Esophagus muscularis mucosa (tissue), 3 donors: ENCODE measurements at regions not wholly inside any gene's neighbourhood (a gene's known extent, or its start where the extent isn't known, plus 50 kb on each side); places are given as distances from the start of the nearest gene placed in this dataset.

ENCODE experiments used
- POLR2A ChIP-seq: fragments of 450-650 bp; IDR thresholded peaks from one replicate; pipeline ENCODE4 v1.6.1; 2017; ENCODE audit warnings: antibody characterized with exemption, moderate library complexity, mild to moderate bottlenecking, low read depth
- POLR2AphosphoS5 ChIP-seq, 2 donors: sonication (generic); formaldehyde crosslinking; IDR thresholded peaks; one replicate each; pipeline ENCODE4 v1.6.1; 2017; ENCODE audit warnings: antibody characterized with exemption in 2 of 2
- TF ChIP-seq, protein P1 (sequence below), 3 experiments: fragments of 200-600 bp in 2 of 3; fragments of 450-650 bp in 1 of 3; sonication (generic) in 2 of 3; IDR thresholded peaks; one replicate each; pipeline ENCODE4 v1.5.1; 2017 to 2019; ENCODE audit warnings: antibody characterized with exemption in 3 of 3, mild to moderate bottlenecking in 2 of 3, moderate library complexity in 1 of 3

DNA sequence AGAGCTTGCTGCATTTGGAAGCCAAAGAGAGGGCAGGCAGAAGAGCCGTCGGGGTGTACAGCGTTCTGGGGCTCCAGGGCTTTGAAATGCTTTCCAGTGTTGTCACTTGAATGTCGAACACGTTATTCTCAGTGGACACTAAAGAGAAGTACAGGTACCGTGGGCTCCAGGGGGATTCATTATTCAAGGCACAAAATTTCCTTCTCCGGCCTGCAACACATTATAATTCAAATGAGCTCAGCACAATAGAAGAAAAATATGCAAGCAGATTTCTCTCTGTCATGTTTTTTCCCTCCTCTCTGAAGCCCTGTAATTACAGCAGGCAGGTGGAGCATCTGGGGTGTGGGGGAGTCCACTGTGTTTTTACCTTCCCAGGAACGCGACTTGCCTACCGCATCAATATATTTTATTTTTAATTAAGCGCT is 293.1 kb downstream of the ZSWIM6 start:
- TF ChIP-seq, protein P1, sequence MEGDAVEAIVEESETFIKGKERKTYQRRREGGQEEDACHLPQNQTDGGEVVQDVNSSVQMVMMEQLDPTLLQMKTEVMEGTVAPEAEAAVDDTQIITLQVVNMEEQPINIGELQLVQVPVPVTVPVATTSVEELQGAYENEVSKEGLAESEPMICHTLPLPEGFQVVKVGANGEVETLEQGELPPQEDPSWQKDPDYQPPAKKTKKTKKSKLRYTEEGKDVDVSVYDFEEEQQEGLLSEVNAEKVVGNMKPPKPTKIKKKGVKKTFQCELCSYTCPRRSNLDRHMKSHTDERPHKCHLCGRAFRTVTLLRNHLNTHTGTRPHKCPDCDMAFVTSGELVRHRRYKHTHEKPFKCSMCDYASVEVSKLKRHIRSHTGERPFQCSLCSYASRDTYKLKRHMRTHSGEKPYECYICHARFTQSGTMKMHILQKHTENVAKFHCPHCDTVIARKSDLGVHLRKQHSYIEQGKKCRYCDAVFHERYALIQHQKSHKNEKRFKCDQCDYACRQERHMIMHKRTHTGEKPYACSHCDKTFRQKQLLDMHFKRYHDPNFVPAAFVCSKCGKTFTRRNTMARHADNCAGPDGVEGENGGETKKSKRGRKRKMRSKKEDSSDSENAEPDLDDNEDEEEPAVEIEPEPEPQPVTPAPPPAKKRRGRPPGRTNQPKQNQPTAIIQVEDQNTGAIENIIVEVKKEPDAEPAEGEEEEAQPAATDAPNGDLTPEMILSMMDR (IDR thresholded peaks at IDR 0.05): no peak
- TF ChIP-seq POLR2AphosphoS5 (IDR thresholded peaks at IDR 0.05): no peak
- no peak for TF ChIP-seq POLR2A
